ENCODE measurements at regions not wholly inside any gene's neighbourhood (a gene's known extent, or its start where the extent isn't known, plus 50 kb on each side); places are given as distances from the start of the nearest gene placed in this dataset.
A peak's percentile ranks its signal among the peaks of the same experiment; 100 is the strongest.

DNA sequence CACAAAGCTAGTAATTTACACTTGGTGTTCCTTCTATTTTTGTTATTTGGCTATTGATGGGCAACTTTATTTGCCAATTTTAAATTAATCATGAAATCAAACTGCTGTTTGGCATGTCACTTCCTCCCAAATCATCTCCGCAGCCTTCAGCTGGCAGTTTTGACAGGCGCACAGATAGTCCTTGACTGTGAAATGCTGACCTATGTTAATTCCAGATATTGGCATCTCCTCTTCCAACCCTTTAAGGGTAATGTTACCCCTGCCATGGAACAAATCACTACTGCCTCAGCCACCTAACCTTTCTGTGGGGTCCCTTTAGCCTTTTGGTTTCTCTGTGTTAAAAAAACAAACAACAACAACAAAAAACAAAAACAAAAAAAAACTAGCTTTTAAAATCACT, 182.4 kb upstream of the TANK start:
- H3K9me3 ChIP-seq (ENCODE audit: low read depth, low read length, poor library complexity, severe bottlenecking), result no peaks in the 10 kb centered on the region
- H3K27ac ChIP-seq (ENCODE audit: low read depth, low read length, poor library complexity, severe bottlenecking), result no peak overlapping the region
- H3K27me3 ChIP-seq (replicated peaks; ENCODE audit: insufficient read depth, low read depth, low read length, poor library complexity), result no peaks in the 10 kb centered on the region
- TF ChIP-seq, protein P1, sequence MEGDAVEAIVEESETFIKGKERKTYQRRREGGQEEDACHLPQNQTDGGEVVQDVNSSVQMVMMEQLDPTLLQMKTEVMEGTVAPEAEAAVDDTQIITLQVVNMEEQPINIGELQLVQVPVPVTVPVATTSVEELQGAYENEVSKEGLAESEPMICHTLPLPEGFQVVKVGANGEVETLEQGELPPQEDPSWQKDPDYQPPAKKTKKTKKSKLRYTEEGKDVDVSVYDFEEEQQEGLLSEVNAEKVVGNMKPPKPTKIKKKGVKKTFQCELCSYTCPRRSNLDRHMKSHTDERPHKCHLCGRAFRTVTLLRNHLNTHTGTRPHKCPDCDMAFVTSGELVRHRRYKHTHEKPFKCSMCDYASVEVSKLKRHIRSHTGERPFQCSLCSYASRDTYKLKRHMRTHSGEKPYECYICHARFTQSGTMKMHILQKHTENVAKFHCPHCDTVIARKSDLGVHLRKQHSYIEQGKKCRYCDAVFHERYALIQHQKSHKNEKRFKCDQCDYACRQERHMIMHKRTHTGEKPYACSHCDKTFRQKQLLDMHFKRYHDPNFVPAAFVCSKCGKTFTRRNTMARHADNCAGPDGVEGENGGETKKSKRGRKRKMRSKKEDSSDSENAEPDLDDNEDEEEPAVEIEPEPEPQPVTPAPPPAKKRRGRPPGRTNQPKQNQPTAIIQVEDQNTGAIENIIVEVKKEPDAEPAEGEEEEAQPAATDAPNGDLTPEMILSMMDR (conservative IDR thresholded peaks at IDR 0.05; ENCODE audit: low read depth, low read length), result no peak
- no peak for TF ChIP-seq EZH2 (IDR thresholded peaks at IDR 0.05; ENCODE audit: borderline replicate concordance, low read depth, low read length, poor library complexity, severe bottlenecking)
- CTCF ChIA-PET, result no interaction called here
- no peak for DNase-seq (ENCODE audit: low spot score)
- H3K4me1 ChIP-seq (ENCODE audit: insufficient read depth, low read length, poor library complexity, severe bottlenecking), result peaks cover 8% of the 10 kb centered on the region
- intact Hi-C loops (cut with micrococcal nuclease; ENCODE audit: unreplicated experiment), result loop anchor here (10.0 kb wide), 1 partner anchor 703 kb away; no protein-coding TSS in a partner anchor
- no TSS peak for BruUV-seq (replicated peaks)
- H3K4me3 ChIP-seq (ENCODE audit: low read depth, low read length, poor library complexity, severe bottlenecking), result no peak overlapping the region
- H3K36me3 ChIP-seq (ENCODE audit: insufficient read depth, low read length, poor library complexity, severe bottlenecking), result no peaks in the 10 kb centered on the region
- POLR2A ChIA-PET (ENCODE audit: low non-redundant PET), result no interaction called here

GRCh38 chr2:160984426-160985077, 175.7 kb upstream of the TANK start:
- Histone ChIP-seq H3K4me1 (ENCODE audit: insufficient read depth, low read length, poor library complexity, severe bottlenecking) (peaks cover 18% of the 10 kb centered on the region), H3K36me3 (ENCODE audit: insufficient read depth, low read length, poor library complexity, severe bottlenecking) (no peaks in the 10 kb centered on the region), H3K27ac (ENCODE audit: low read depth, low read length, poor library complexity, severe bottlenecking) (no peak overlapping the region), H3K9me3 (ENCODE audit: low read depth, low read length, poor library complexity, severe bottlenecking) (no peaks in the 10 kb centered on the region), H3K27me3 (replicated peaks; ENCODE audit: insufficient read depth, low read depth, low read length, poor library complexity) (no peaks in the 10 kb centered on the region), H3K4me3 (ENCODE audit: low read depth, low read length, poor library complexity, severe bottlenecking) (no peak overlapping the region)
- BruUV-seq (replicated peaks), result no TSS peak
- TF ChIP-seq, protein P1 (conservative IDR thresholded peaks at IDR 0.05; ENCODE audit: low read depth, low read length), result no peak
- no peak for TF ChIP-seq EZH2 (IDR thresholded peaks at IDR 0.05; ENCODE audit: borderline replicate concordance, low read depth, low read length, poor library complexity, severe bottlenecking)
- ChIA-PET POLR2A (ENCODE audit: low non-redundant PET) (no interaction called here), CTCF (no interaction called here)
- peak; percentile 73 for DNase-seq (ENCODE audit: low spot score)
- intact Hi-C loops (cut with micrococcal nuclease; ENCODE audit: unreplicated experiment), result no loop called here

DNA sequence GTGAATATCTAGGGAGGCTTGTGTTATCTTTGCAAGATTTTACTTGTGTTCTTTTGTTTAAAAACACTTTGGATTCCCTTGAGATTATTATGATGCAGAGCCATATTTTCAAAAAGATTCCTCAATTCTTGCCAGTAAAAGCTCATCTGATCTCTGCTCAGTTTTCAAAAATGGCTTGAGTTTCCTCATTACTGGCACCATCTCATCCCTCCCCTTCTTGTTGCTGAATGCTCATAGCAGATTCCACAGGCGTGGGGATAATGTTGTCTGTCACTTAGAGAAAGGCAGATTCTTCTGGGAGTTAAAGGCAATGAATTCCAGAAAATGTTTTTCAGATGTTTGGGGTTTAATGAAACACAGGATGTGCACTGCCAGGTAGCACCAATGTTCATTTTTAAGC, 170.4 kb upstream of the TANK start:
- no peak for TF ChIP-seq EZH2 (IDR thresholded peaks at IDR 0.05; ENCODE audit: borderline replicate concordance, low read depth, low read length, poor library complexity, severe bottlenecking)
- TF ChIP-seq, protein P1 (conservative IDR thresholded peaks at IDR 0.05; ENCODE audit: low read depth, low read length), result no peak
- DNase-seq (ENCODE audit: low spot score), result no peak
- ChIA-PET CTCF (no interaction called here), POLR2A (ENCODE audit: low non-redundant PET) (no interaction called here)
- no TSS peak for BruUV-seq (replicated peaks)
- Histone ChIP-seq H3K27me3 (replicated peaks; ENCODE audit: insufficient read depth, low read depth, low read length, poor library complexity) (no peaks in the 10 kb centered on the region), H3K36me3 (ENCODE audit: insufficient read depth, low read length, poor library complexity, severe bottlenecking) (no peaks in the 10 kb centered on the region), H3K4me1 (ENCODE audit: insufficient read depth, low read length, poor library complexity, severe bottlenecking) (peaks cover 11% of the 10 kb centered on the region), H3K9me3 (ENCODE audit: low read depth, low read length, poor library complexity, severe bottlenecking) (no peaks in the 10 kb centered on the region), H3K27ac (ENCODE audit: low read depth, low read length, poor library complexity, severe bottlenecking) (no peak overlapping the region), H3K4me3 (ENCODE audit: low read depth, low read length, poor library complexity, severe bottlenecking) (no peak overlapping the region)
- intact Hi-C loops (cut with micrococcal nuclease; ENCODE audit: unreplicated experiment), result loop anchor here (5.0 kb wide), 1 partner anchor 657 kb away; no protein-coding TSS in a partner anchor
